HG03520 (cell line): ENCODE measurements at regions not wholly inside any gene's neighbourhood (a gene's known extent, or its start where the extent isn't known, plus 50 kb on each side); places are given as distances from the start of the nearest gene placed in this dataset.
"Not testable (repeated sequence)": the region's sequence is repeated elsewhere in the genome, so short reads cannot be mapped to it uniquely, and the experiment has no call there.

ENCODE experiments used
- ATAC-seq: cut with Tn5 transposase; IDR thresholded peaks from one replicate; pipeline ENCODE4 v1.9.1; 2021; ENCODE audit warnings: mild to moderate bottlenecking, moderate library complexity; ENCODE audit not compliant: unreplicated experiment

DNA sequence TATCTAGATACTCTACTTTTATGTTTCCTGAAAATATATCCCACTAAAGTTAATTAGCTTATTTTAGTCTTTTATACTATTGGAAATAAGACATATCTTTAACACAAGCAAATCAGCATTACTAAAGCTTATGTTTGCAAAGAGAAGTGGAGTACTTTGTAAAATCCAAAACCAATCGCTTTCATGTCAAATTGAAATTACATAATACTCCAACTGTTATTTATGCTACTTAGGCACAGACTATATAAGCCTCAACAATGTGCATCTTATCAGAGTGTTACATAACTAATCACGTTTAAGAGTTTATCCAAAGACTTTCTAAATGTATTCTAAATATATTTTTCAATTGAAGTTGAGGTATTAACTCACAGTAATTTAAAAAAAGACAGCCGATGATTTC is 200.0 kb downstream of the PCDH20 start:
- no peak for ATAC-seq

GRCh38 chr13:61215116-61215515 is 200.5 kb downstream of the PCDH20 start:
- ATAC-seq, result no peak

DNA sequence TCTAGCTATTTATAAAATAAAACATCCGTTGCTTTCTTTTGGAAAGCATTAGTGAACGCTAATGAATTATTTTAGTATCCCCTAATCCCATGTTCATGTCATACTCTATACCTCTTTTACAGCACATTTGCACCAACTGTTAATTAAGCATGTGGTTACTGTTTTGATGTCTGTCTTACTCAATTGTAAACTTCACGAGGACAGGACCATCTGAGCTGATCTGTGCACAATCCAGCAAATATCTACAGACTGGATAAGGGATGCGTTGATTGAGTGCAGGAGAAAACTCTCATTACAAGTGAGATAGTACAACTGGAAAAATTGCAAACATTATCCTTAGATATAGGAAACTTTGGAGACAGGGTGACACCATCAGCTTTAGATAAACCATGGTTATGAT is 201.1 kb downstream of the PCDH20 start:
- no peak for ATAC-seq

GRCh38 chr13:61205898-61206297 is 209.8 kb downstream of the PCDH20 start:
- ATAC-seq, result not testable (repeated sequence)

GRCh38 chr13:61204025-61204424 is 211.6 kb downstream of the PCDH20 start:
- no peak for ATAC-seq

DNA sequence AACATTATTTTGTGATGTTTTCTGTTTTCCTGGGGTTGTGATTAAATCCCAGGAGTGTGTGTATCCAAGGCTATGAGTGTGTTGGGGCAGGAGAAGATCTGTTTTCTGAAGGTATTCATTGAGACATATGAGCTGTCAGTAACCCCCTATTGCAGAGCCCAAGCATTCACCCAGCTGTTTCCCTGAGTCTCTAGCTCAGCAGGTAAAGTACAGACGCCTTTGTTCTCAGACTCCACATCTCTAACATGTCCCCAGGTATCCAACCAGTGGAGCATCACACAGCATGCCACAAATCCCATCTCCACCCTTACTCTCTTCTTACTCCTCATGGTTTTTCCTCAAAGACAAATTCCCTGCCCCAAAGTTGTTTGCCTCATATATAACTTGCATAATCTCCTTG is 213.6 kb downstream of the PCDH20 start:
- no peak for ATAC-seq

DNA sequence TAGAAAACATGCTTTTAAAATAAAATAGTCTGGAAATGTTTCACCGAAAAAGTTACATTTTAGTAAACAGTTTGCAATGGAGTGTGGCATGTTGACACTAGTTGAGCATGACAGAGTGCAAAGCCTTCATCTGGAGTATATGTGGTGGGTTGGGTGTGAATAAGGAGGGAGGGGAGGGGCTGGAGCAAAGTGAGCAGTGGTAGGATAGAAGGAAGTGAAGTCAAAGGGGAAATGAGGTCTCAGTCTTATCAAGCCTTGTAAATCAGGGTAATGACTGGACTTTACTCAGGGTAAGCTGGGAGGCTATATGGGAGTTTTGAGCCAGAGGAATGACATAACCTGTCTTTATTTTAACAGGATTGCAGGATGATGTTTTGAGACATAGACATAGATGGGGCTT is 222.8 kb downstream of the PCDH20 start:
- no peak for ATAC-seq

DNA sequence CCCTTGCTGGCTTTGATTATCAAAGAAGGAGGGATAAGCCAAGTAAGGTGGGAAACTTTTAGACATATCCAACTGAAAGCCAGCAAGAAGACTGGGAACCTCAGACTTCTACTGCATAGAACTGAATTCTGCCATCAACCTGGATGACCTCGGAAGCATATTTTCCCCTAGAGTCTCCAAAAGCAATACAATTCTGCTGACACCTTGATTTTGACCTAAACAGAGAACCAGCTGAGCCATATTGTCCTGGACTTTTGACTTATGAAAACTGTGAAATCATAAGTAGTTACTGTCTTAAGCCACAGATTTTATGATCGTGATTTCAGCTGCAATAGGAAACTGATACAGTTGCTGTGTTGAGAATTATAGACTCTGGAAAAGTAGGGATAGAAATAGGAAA is 227.6 kb downstream of the PCDH20 start:
- ATAC-seq, result no peak

- ATAC-seq, result no peak
Observed at GRCh38 chr13:61187471-61187870, 228.2 kb downstream of the PCDH20 start.

GRCh38 chr13:61183670-61184069 is 232.0 kb downstream of the PCDH20 start:
- no peak for ATAC-seq

GRCh38 chr13:61180234-61180633 is 235.4 kb downstream of the PCDH20 start:
- no peak for ATAC-seq

DNA sequence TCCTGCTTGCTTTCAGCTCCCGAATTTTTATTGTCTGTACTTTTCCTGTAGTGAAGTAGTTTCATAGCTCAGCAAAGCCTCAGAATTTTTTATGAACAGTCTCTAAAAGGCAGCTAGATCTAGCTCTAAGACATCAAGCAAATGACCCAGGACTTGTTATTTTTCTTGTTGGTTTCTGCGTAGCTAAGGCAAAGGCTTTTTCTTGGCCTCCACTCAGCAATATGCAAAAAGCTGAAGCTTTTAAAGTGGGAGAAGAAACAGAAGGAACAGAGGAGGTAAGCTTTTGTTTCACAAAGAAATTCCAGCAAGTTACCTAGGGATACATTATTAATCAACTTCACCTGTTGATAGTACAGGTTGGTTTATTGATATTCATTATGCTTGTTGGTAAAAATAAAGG is 235.9 kb downstream of the PCDH20 start:
- ATAC-seq, result no peak

- ATAC-seq, result no peak
Observed at GRCh38 chr13:61170856-61171255, 244.8 kb downstream of the PCDH20 start.

DNA sequence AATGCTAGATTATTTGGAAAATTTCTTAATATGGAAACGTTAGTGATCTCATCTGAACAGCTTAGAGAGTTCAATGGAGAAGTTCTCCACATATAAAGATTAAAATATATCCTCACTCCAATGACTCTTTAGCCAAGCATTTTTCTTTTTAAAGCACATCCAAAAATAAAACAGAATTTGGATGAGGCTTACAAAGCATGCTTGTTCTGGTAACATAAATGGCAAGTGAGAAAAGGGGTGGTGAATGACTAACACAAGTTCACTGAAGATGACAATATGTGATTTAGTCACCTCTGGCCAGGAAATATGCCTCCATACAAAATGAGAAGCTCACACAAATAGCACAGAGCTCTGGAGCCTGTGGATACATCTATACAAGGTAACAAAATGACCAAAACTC is 253.0 kb downstream of the PCDH20 start:
- ATAC-seq, result no peak

GRCh38 chr13:61162106-61162505 is 253.5 kb downstream of the PCDH20 start:
- no peak for ATAC-seq

- no peak for ATAC-seq
Observed at GRCh38 chr13:61156753-61157152, 258.9 kb downstream of the PCDH20 start.

- ATAC-seq, result no peak
Observed at GRCh38 chr13:61151062-61151461, 264.6 kb downstream of the PCDH20 start.

DNA sequence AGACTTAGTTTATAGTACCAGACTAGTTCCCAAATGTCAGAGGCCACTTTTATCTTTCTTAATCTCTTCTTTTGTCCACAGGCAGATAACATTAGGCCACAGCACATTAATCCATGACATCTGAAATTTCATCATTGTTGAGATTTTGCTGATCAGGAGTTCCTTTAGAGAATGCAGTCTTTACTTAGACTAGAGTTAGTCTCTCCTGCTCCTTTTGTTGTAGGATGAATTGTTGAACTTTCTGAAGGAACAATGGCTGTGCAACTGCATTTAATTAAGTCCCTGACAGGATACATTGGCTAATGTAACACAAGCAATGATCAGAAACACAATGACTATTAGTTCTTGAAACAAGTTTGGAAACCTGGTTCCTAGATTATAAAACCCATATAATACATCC is 266.3 kb downstream of the PCDH20 start:
- ATAC-seq, result no peak

- no peak for ATAC-seq
Observed at GRCh38 chr13:61148691-61149315, 266.8 kb downstream of the PCDH20 start.

DNA sequence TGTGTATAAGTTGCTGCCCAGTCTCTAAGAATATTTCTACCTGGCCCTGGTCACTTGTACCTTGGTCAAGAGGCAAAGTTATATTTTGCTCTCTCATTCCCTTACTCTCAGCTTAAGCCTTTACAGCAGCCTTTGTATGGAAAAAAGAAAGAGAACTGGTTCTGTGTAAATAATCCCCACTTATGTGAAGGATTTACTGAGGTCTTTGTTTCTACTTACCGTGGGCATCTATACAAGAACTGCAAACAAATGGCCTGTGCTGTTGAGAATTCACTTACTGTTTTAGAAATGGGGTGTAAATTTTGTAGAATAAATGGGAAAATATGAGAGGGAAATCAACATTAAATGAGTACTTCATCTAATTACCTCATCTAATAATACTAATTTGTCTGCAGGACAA is 267.4 kb downstream of the PCDH20 start:
- no peak for ATAC-seq

- no peak for ATAC-seq
Observed at GRCh38 chr13:61146571-61146970, 269.1 kb downstream of the PCDH20 start.

DNA sequence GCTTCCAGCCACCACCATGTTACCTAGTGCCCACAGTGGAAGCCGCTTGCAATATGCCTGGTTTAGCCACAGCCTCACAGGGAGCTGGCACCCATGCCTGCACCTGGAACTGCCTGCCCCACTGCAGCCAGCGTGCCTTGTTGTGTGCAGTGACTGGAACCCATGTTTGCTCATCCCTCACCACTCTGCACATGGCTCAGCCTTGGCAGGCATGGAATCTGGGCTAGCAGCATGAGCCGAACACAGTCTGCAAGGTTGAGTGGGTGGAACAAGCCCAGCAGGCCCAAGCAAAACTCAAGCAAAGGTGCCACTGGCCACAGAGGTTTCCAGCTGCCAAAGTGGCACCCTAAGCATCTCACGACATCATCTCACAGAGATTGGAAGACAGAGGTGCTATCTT is 269.5 kb downstream of the PCDH20 start:
- no peak for ATAC-seq

- ATAC-seq, result no peak
Observed at GRCh38 chr13:61144834-61145593, 270.6 kb downstream of the PCDH20 start.
